GM12892 (cell line): ENCODE measurements at regions not wholly inside any gene's neighbourhood (a gene's known extent, or its start where the extent isn't known, plus 50 kb on each side); places are given as distances from the start of the nearest gene placed in this dataset.

Source experiments
- POLR2A ChIP-seq: IDR thresholded peaks from 2 replicates; pipeline ENCODE4 v1.6.1; 2011; ENCODE audit warnings: low read depth, low read length, control low read depth
- POLR2AphosphoS5 ChIP-seq: IDR thresholded peaks from 2 replicates; pipeline ENCODE4 v1.6.1; 2011; ENCODE audit warnings: low read depth, low read length, control low read depth

GRCh38 chrX:53859890-53860289 lies 173.4 kb upstream of the HUWE1 start:
- TF ChIP-seq POLR2A = no peak
- no peak for TF ChIP-seq POLR2AphosphoS5
